ENCODE measurements at regions not wholly inside any gene's neighbourhood (a gene's known extent, or its start where the extent isn't known, plus 50 kb on each side); places are given as distances from the start of the nearest gene placed in this dataset.
A peak's percentile ranks its signal among the peaks of the same experiment; 100 is the strongest.

DNA sequence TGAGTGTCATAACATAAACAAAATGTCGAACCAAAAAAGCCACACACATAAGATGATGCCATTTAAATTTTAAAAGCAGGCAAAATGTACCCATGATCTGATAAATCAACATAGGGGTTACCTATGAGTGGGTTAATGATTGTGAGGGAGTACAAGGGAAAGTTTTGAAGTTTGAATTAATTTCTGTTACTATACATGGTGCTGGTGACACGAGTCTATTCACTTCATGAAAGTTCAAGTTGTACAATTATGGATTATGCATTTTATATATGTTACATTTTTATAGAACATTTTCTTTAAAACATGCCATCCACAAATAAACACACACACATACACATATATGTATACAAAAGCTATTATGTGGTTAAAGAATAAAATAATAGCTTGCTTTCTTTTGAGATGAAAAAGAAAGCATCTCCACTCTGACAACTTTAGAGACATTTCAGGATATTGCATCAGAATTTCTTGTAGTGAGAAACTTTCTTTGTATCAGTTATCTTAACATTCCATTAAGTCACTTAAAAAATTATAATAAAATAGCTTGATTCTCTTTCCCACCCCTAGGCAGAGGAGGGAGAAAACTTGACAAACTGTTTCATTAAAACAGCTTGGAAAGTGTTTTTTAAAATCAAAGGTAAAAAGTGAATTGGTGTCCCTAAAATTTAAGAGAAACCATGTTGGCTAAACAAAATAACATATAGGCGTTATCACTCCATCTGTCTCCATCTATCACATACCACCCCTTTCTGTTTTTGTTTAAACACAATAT, 891.8 kb upstream of the NDST4 start:
- no peak overlapping the region for H2AFZ ChIP-seq (ENCODE audit: low read length)
- no peak overlapping the region for H3K4me3 ChIP-seq (replicated peaks in 1 of 3; ENCODE audit: insufficient read depth in 1 of 3, low read depth in 2 of 3, low read length in 3 of 3)
- POLR2A ChIA-PET, result no interaction called here
- CTCF ChIA-PET (ENCODE audit: low intra/inter-chr PET ratio, low total read pairs), result no interaction called here
- no TSS peak for BruUV-seq (replicated peaks)
- H3K9ac ChIP-seq (ENCODE audit: insufficient read depth, low read depth, low read length), result no peak overlapping the region
- FAIRE-seq (no peak), ATAC-seq (no peak), DNase-seq (ENCODE audit: low spot score) (no peak)
- no peaks in the 10 kb centered on the region for H3K9me3 ChIP-seq (ENCODE audit: low read length)
- TF ChIP-seq, protein P1, sequence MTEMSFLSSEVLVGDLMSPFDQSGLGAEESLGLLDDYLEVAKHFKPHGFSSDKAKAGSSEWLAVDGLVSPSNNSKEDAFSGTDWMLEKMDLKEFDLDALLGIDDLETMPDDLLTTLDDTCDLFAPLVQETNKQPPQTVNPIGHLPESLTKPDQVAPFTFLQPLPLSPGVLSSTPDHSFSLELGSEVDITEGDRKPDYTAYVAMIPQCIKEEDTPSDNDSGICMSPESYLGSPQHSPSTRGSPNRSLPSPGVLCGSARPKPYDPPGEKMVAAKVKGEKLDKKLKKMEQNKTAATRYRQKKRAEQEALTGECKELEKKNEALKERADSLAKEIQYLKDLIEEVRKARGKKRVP (CRISPR knock-in tag; IDR thresholded peaks at IDR 0.05), result 0 out of 4 replicates have a peak, but pooled peaks of 1 of the 2 experiments have one; percentile 16
- TF ChIP-seq RFX3 (CRISPR knock-in tag; IDR thresholded peaks at IDR 0.05), result no peak
- no peak for TF ChIP-seq ZNF619 (CRISPR knock-in tag; IDR thresholded peaks at IDR 0.05)
- TF ChIP-seq ZNF678 (CRISPR knock-in tag; IDR thresholded peaks at IDR 0.05), result no peak
- in situ Hi-C loops (cut with HindIII; ENCODE audit: extremely low pct_ligation_motif_present, low pct_unique_long_range_greater_than_20kb), result no loop called here
- no peaks in the 10 kb centered on the region for H4K20me1 ChIP-seq (ENCODE audit: insufficient read depth, low read length)
- no peaks in the 10 kb centered on the region for H3K79me2 ChIP-seq (ENCODE audit: insufficient read depth, low read length)
- H3K27me3 ChIP-seq (ENCODE audit: control insufficient read depth in 1 of 2, insufficient read depth in 2 of 2, low read length in 2 of 2), result no peaks in the 10 kb centered on the region; a peak in 1 of 5 replicates
- no peaks in the 10 kb centered on the region for H3K36me3 ChIP-seq (replicated peaks in 1 of 2; ENCODE audit: control insufficient read depth in 1 of 2, insufficient read depth in 2 of 2, low read length in 2 of 2)
- no peaks in the 10 kb centered on the region for H3K4me1 ChIP-seq (ENCODE audit: insufficient read depth, low read length)
- H3K27ac ChIP-seq (ENCODE audit: extremely low read length, insufficient read depth, low read length), result no peak overlapping the region
- intact Hi-C loops (cut with micrococcal nuclease; ENCODE audit: unreplicated experiment), result no loop called here
- H3K4me2 ChIP-seq (ENCODE audit: low read depth, low read length), result no peak overlapping the region
- 2% methylated on average over 3 of the region's 3 CpGs for WGBS (ENCODE audit: low lambda C conversion rate)

DNA sequence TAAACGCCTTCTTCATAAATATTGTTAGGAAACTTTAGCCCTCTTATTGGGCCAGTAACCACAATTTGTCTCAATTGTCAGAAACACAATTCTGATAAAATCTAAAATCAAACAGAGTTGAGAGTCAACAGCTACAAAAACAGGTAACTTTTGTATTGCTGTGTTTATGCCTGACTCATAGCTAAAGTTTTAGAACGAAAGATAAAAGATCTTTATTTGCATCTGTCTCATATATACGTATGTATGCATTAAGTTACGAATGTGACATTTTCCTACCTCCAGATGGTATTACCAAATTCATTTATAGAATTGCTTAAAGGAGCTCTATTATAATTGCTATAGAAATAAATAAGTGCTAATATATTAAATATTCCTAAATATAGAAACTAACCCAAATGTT, 887.9 kb upstream of the NDST4 start:
- Histone ChIP-seq H3K4me2 (ENCODE audit: low read depth, low read length) (no peak overlapping the region), H3K4me3 (replicated peaks in 1 of 3; ENCODE audit: insufficient read depth in 1 of 3, low read depth in 2 of 3, low read length in 3 of 3) (no peak overlapping the region), H3K4me1 (ENCODE audit: insufficient read depth, low read length) (no peaks in the 10 kb centered on the region), H3K36me3 (replicated peaks in 1 of 2; ENCODE audit: control insufficient read depth in 1 of 2, insufficient read depth in 2 of 2, low read length in 2 of 2) (no peaks in the 10 kb centered on the region), H3K79me2 (ENCODE audit: insufficient read depth, low read length) (no peaks in the 10 kb centered on the region), H3K9me3 (ENCODE audit: low read length) (no peaks in the 10 kb centered on the region), H3K27ac (ENCODE audit: extremely low read length, insufficient read depth, low read length) (no peak overlapping the region), H4K20me1 (ENCODE audit: insufficient read depth, low read length) (no peaks in the 10 kb centered on the region), H2AFZ (ENCODE audit: low read length) (no peak overlapping the region), H3K27me3 (ENCODE audit: control insufficient read depth in 1 of 2, insufficient read depth in 2 of 2, low read length in 2 of 2) (no peaks in the 10 kb centered on the region), H3K9ac (ENCODE audit: insufficient read depth, low read depth, low read length) (no peak overlapping the region)
- POLR2A ChIA-PET, result no interaction called here
- no TSS peak for BruUV-seq (replicated peaks)
- FAIRE-seq (no peak), ATAC-seq (no peak), DNase-seq (ENCODE audit: low spot score) (no peak)
- intact Hi-C loops (cut with micrococcal nuclease; ENCODE audit: unreplicated experiment) (no loop called here), in situ Hi-C loops (cut with HindIII; ENCODE audit: extremely low pct_ligation_motif_present, low pct_unique_long_range_greater_than_20kb) (no loop called here)
- 21% methylated on average over 4 of the region's 4 CpGs for WGBS (ENCODE audit: low lambda C conversion rate)
- CTCF ChIA-PET (ENCODE audit: low intra/inter-chr PET ratio, low total read pairs), result no interaction called here
- TF ChIP-seq NFE2L2 (IDR thresholded peaks at IDR 0.05; ENCODE audit: low read length) (no peak), ZBTB21 (CRISPR knock-in tag; IDR thresholded peaks at IDR 0.05) (no peak), NFIB (CRISPR knock-in tag; IDR thresholded peaks at IDR 0.05; ENCODE audit: borderline replicate concordance) (no peak), ZNF572 (CRISPR knock-in tag; IDR thresholded peaks at IDR 0.05) (no peak), SIN3A (IDR thresholded peaks at IDR 0.05; ENCODE audit: borderline replicate concordance, low read depth, low read length) (no peak), PAF1 (CRISPR knock-in tag; IDR thresholded peaks at IDR 0.05) (no peak), IKZF4 (CRISPR knock-in tag; IDR thresholded peaks at IDR 0.05; ENCODE audit: borderline replicate concordance, low read depth, not compliant biosample characterization) (no peak), MXD4 (CRISPR knock-in tag; IDR thresholded peaks at IDR 0.05) (no peak), ZNF841 (CRISPR knock-in tag; IDR thresholded peaks at IDR 0.05; ENCODE audit: borderline replicate concordance) (no peak), ZNF577 (CRISPR knock-in tag; IDR thresholded peaks at IDR 0.05; ENCODE audit: borderline replicate concordance, low read depth) (no peak), ZNF746 (CRISPR knock-in tag; IDR thresholded peaks at IDR 0.05) (no peak), MAFF (IDR thresholded peaks at IDR 0.05; ENCODE audit: low read depth, low read length) (no peak), ERF (CRISPR knock-in tag; IDR thresholded peaks at IDR 0.05) (no peak), RXRB (CRISPR knock-in tag; IDR thresholded peaks at IDR 0.05; ENCODE audit: borderline replicate concordance) (no peak), ZMYM2 (CRISPR knock-in tag; IDR thresholded peaks at IDR 0.05) (no peak), SATB2 (CRISPR knock-in tag; IDR thresholded peaks at IDR 0.05) (no peak), ZNF674 (CRISPR knock-in tag; IDR thresholded peaks at IDR 0.05; ENCODE audit: low read depth) (no peak)

Measured in HepG2 (cell line).